IPS-18a (cell line): ENCODE measurements at regions not wholly inside any gene's neighbourhood (a gene's known extent, or its start where the extent isn't known, plus 50 kb on each side); places are given as distances from the start of the nearest gene placed in this dataset.
"Not testable (repeated sequence)": the region's sequence is repeated elsewhere in the genome, so short reads cannot be mapped to it uniquely, and the experiment has no call there.

ENCODE experiments used
- H3K27ac ChIP-seq: one replicate; pipeline ENCODE4 v1.5.1; 2013; ENCODE audit warnings: low read length
- H3K27me3 ChIP-seq: one replicate; pipeline ENCODE4 v1.6.1; 2013; ENCODE audit warnings: mild to moderate bottlenecking, low read length; ENCODE audit not compliant: control insufficient read depth, insufficient read depth
- H3K36me3 ChIP-seq: one replicate; pipeline ENCODE4 v1.6.1; 2013; ENCODE audit warnings: low read depth, low read length; ENCODE audit not compliant: control insufficient read depth
- H3K4me1 ChIP-seq: one replicate; pipeline ENCODE4 v1.6.1; 2013; ENCODE audit warnings: low read depth, low read length; ENCODE audit not compliant: control insufficient read depth
- H3K4me3 ChIP-seq: one replicate; pipeline ENCODE4 v1.5.1; 2013; ENCODE audit warnings: low read length
- H3K9ac ChIP-seq: one replicate; pipeline ENCODE4 v1.6.1; 2013; ENCODE audit warnings: mild to moderate bottlenecking, low read length, moderate library complexity
- H3K9me3 ChIP-seq: one replicate; pipeline ENCODE4 v1.6.1; 2013; ENCODE audit warnings: low read depth, low read length; ENCODE audit not compliant: control insufficient read depth

DNA sequence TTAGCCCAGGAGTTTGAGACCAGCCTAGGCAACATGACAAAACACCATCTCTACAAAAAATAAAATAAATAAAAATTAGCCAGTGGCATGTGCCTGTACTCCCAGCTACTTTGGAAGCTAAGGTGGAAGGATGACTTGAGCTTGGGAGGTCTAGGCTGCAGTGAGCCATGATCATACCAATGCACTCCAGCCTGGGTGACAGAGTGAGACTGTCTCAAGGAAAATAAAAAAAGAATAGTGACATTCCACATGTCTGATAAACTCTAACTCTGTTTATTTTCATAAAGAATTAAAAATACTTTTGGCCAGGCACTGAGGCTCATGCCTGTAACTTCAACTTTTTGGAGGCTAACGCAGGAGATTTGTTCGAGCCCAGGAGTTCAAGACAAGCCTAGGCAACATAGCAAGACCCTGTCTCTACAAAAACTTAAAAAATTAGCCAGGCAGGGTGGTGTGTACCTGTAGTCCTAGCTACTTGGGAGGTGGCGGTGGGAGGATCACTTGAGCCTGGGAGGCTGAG lies 115.1 kb downstream of the GJA1 start:
- no peaks in the 10 kb centered on the region for H3K36me3 ChIP-seq
- H3K4me1 ChIP-seq: no peaks in the 10 kb centered on the region
- no peak overlapping the region for H3K27ac ChIP-seq
- no peaks in the 10 kb centered on the region for H3K9me3 ChIP-seq
- no peak overlapping the region for H3K4me3 ChIP-seq
- no peak overlapping the region for H3K9ac ChIP-seq
- no peaks in the 10 kb centered on the region for H3K27me3 ChIP-seq

DNA sequence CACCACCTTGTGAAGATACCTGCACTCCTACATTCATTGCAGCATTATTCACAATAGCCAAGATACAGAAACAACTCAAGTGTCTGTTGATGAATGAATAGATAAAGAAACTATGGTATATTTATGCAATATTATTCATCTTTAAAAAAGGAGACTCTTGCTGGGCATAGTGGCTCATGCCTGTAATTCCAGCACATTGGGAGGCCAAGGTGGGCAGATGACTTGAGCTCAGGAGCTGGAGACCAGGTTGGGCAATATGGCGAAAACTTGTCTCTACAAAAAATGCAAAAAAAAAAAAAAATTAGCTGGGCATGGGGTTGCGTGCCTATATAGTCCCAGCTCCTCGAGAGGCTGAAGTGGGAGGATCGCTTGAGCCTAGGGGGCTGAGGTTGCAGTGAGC lies 119.8 kb downstream of the GJA1 start:
- no peak overlapping the region for H3K9ac ChIP-seq
- no peaks in the 10 kb centered on the region for H3K36me3 ChIP-seq
- H3K27me3 ChIP-seq: no peaks in the 10 kb centered on the region
- no peak overlapping the region for H3K4me3 ChIP-seq
- H3K4me1 ChIP-seq: no peaks in the 10 kb centered on the region
- H3K27ac ChIP-seq: no peak overlapping the region
- H3K9me3 ChIP-seq: no peaks in the 10 kb centered on the region

DNA sequence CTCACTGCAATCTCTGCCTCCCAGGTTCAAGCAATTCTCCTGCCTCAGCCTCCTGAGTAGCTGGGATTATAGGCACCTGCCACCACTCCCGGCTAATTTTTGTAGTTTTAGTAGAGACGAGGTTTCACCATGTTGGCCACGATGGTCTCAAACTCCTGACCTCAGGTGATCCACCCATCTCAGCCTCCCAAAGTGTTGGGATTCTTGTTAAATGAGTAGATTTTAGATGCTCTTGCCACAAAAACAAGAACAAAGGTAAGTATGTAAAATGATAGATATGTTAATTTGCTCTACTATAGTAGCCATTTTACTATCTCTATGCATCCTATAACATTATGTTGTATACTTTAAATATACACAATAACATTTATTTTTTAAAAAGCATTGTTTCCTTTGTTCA lies 120.7 kb downstream of the GJA1 start:
- not testable (repeated sequence) for H3K9ac ChIP-seq, H3K27ac ChIP-seq, H3K27me3 ChIP-seq, H3K36me3 ChIP-seq, H3K4me3 ChIP-seq, H3K9me3 ChIP-seq, H3K4me1 ChIP-seq

DNA sequence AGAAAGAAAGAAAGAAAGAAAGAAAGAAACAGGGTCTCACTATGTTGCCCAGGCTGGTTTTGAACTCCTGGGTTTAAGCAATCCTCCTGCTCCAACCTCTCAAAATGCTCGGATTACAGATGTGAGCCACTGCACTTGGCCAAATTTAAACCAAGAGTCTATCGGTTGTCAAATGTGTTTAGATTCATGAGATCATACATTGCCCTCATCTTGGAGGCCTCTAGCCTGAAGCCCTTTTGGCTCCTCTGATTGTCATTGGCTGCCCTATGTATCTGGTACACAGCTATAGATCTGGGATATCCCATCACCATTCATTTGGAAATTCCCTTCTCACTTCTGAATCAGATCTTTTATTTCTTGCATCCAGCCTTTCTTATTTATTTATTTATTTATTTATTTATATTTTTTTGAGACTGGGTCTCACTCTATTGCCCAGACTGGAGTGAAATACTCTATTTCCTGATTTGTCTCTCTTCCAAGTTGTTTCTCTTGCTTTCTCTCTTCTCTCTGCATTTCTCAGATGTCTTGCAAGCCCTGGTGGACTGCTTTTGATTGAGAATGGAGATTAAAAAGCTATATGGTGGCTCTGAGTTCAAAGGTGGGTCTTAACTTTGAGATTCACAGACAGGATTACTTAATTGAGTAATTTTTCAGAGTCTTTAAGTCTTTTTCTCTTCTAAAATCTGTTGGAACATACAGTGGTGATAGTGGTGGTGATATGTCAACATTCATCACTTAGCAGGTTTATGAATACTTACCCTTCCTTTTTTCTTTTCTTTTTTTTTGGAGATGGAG lies 121.9 kb downstream of the GJA1 start:
- Histone ChIP-seq H3K4me1 (no peaks in the 10 kb centered on the region), H3K36me3 (no peaks in the 10 kb centered on the region), H3K9ac (no peak overlapping the region), H3K27me3 (no peaks in the 10 kb centered on the region), H3K9me3 (no peaks in the 10 kb centered on the region), H3K4me3 (no peak overlapping the region), H3K27ac (no peak overlapping the region)

DNA sequence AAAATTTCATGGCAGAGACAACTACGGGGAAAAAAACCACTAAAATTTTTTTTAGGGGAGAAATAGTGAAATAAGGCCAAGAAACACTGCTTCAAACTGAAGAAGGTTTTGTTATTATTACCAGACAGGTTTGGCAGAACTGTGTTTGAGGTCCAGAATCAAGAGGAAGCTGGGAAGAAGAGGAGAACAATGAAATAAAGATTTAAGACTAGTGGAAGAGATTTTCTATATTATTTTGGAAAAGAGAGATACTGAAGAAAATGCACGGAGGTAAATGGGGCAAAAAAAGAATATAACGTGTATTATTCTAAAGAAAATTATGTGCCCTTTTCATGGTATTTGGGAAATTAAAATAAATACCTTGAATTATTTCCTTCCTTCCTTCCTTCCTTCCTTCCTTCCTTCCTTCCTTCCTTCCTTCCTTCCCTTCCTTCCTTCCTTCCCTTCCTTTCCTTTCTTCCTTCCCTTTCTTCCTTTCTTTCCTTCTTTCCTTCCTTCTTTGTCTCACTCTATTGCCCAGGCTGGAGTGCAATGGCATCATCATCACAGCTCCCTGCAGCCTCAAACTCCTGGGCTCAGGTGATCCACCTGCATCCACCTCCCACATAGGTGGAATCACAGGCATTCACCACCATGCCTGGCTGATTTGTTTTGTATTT lies 124.3 kb downstream of the GJA1 start:
- H3K4me3 ChIP-seq: no peak overlapping the region
- H3K4me1 ChIP-seq: no peaks in the 10 kb centered on the region
- no peak overlapping the region for H3K27ac ChIP-seq
- no peaks in the 10 kb centered on the region for H3K9me3 ChIP-seq
- no peaks in the 10 kb centered on the region for H3K27me3 ChIP-seq
- H3K9ac ChIP-seq: no peak overlapping the region
- H3K36me3 ChIP-seq: no peaks in the 10 kb centered on the region

DNA sequence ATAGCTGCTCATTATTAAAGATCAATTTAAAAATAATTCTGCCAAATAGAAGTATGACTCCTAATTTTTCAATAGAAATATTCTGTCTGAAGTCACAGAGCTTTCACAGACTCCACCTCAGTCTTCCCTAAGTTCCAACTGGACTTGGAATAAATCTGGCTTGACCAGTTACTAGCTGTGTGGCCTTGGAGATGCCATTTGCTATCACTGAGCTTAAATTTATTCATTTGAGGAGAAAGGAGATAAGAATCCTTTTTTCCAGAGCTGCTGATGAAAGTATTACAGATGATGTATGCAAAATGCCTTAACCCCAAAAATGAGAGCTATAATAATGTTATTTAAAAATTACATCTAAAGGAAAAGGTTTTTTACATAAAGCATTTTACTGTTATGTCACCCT lies 125.0 kb downstream of the GJA1 start:
- Histone ChIP-seq H3K9me3 (no peaks in the 10 kb centered on the region), H3K4me1 (no peaks in the 10 kb centered on the region), H3K36me3 (no peaks in the 10 kb centered on the region), H3K4me3 (no peak overlapping the region), H3K9ac (no peak overlapping the region), H3K27ac (no peak overlapping the region), H3K27me3 (no peaks in the 10 kb centered on the region)

DNA sequence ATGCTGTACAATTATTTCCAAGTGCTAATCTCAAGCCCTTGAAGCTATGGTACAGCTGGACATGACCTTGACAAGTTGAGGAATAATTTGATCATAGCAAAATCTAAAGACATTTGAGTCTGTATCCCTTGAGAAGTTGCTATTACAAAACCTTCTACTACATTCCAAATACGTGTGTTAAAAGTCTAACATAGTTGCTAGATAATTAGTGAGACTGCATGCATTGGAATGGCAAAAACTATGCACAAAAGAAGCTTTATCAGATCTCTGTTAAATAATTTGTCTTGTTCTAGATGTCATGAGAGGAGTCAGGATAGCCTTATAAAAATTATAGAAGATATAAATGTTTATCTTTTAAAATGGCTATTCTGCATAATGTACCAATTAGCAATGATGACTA lies 127.8 kb downstream of the GJA1 start:
- no peak overlapping the region for H3K4me3 ChIP-seq
- H3K4me1 ChIP-seq: no peaks in the 10 kb centered on the region
- H3K9me3 ChIP-seq: no peaks in the 10 kb centered on the region
- no peak overlapping the region for H3K9ac ChIP-seq
- no peaks in the 10 kb centered on the region for H3K36me3 ChIP-seq
- H3K27ac ChIP-seq: no peak overlapping the region
- no peaks in the 10 kb centered on the region for H3K27me3 ChIP-seq

DNA sequence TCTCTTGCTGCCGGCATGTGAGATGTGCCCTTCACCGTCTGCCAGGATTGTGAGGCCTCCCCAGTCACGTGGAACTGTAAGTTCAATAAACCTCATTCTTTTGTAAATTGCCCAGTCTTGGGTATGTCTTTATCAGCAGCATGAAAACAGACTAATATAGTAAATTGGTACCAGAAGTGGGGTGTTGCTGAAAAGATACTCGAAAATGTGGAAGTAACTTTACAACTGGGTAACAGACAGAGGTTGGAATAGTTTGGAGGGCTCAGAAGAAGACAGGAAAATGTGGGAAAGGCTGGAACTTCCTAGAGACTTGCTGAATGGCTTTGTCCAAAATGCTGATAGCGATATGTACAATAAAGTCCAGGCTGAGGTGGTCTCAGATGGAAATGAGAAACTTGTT lies 129.1 kb downstream of the GJA1 start:
- not testable (repeated sequence) for H3K9me3 ChIP-seq, H3K36me3 ChIP-seq, H3K27me3 ChIP-seq, H3K4me1 ChIP-seq, H3K4me3 ChIP-seq, H3K9ac ChIP-seq, H3K27ac ChIP-seq

DNA sequence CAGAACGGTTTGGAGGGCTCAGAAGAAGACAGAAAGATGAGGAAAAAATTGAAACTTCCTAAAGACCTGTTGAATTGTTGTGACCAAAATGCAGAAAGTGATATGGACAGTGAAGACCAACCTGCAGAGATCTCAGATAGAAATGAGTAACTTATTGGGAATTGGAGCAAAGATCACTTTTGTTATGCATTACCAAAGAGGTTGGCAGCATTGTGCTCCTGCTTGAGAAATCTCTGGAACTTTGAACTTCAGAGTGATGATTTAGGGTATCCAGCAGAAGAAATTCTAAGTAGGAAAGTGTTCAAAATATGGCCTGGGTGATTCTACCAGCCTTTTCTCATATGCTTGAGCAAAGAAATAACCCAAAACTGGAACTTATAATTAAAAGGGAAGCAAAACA lies 136.0 kb downstream of the GJA1 start:
- Histone ChIP-seq H3K27ac (no peak overlapping the region), H3K4me3 (no peak overlapping the region), H3K9me3 (no peaks in the 10 kb centered on the region), H3K36me3 (no peaks in the 10 kb centered on the region), H3K4me1 (no peaks in the 10 kb centered on the region), H3K9ac (no peak overlapping the region), H3K27me3 (no peaks in the 10 kb centered on the region)

DNA sequence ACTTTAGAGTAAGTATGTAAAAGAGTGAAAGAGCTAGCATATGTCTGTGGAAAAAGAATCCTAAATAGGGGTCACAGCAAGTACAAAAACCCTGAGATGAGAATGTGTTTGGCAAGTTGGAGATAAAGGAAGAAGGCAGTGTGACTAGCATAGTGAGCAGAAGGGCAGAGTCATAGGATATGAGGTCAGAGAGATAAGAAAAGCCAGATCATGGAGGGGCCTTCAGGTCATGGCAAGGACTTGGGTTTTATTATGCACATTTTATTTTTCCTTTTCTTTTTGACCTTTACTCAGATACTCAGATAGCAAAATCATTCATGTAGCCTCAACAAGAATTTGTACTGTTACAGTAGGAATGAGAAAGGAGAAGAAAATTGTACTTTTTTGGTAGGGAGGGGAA lies 138.0 kb downstream of the GJA1 start:
- Histone ChIP-seq H3K4me1 (no peaks in the 10 kb centered on the region), H3K27ac (no peak overlapping the region), H3K9ac (no peak overlapping the region)

DNA sequence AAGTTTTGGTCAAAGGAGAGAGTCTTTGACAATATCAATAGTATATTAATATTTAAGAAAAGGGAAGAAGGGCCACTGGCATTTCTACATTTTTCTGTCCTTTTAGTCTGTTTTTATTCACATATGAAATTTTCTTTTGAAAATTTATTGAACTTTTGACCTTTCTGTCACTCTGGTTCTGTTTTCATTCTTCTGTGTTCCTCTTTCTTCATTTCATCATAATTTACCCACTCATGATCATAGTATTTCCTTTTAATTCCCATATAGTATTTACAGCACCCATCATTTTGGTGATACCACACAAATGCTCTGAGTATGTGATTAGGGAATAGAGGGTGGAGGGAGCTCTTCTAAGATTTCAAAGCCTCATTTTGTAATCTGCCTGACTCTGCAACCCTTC lies 142.8 kb downstream of the GJA1 start:
- Histone ChIP-seq H3K4me1 (no peaks in the 10 kb centered on the region), H3K36me3 (no peaks in the 10 kb centered on the region), H3K27me3 (no peaks in the 10 kb centered on the region), H3K9ac (no peak overlapping the region), H3K4me3 (no peak overlapping the region), H3K9me3 (no peaks in the 10 kb centered on the region), H3K27ac (no peak overlapping the region)

More for the DNA sequence above, 138.0 kb downstream of the GJA1 start:
- Histone ChIP-seq H3K27me3 (no peaks in the 10 kb centered on the region), H3K9me3 (no peaks in the 10 kb centered on the region), H3K36me3 (no peaks in the 10 kb centered on the region), H3K4me3 (no peak overlapping the region)

DNA sequence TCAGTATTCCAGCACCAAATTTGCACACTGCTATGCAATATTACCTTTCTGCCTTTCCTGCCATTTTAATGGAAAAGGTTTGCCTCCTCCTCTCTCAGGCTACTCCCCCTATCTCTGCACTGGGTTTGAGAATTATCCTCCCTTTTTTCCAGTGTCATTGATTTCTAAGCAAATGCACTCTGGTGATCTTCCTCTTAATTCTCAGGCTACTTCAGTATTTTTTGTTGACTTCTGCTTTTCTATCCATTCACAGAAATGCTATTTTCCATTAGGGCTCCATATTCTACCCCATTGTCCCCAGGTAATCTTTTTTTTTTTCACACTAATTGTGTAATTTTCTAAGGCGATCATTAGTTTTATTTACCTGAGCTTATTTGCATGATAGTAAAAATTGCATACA lies 144.0 kb downstream of the GJA1 start:
- Histone ChIP-seq H3K9ac (no peak overlapping the region), H3K27ac (no peak overlapping the region), H3K9me3 (no peaks in the 10 kb centered on the region), H3K27me3 (no peaks in the 10 kb centered on the region), H3K36me3 (no peaks in the 10 kb centered on the region), H3K4me3 (no peak overlapping the region), H3K4me1 (no peaks in the 10 kb centered on the region)
